ENCODE measurements at regions not wholly inside any gene's neighbourhood (a gene's known extent, or its start where the extent isn't known, plus 50 kb on each side); places are given as distances from the start of the nearest gene placed in this dataset.

DNA sequence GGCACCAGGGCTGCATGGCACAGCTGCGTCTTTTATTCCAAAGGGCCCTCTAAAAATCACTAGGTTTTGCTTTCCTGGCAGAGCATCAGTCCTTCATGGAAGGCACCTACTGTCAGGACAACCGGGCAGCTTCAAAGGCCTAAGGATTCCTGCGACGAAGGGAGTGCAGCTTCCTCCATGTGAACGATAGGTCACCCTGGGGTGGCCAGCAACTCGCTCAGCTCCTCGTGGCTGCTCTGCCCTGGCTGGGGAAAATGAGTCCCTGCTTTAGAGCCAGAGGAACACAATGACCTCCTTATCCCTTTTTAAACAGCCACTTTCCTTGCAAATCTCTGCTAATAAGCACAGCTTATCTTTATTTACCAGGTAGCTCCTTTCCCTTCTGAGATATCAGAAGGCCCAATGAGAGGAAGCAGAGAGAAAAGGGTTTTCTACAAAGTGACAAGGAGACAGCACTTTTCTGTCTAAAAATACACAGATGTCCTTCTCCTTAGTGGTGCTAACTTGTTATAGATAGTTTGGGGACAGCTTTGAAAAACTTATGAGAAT, 71.6 kb upstream of the SMYD2 start:
- Histone ChIP-seq H4K8ac (replicated peaks; ENCODE audit: insufficient read length, low read depth, low read length) (no peak overlapping the region), H3K4me2 (ENCODE audit: insufficient read depth, insufficient read length, low read length) (no peak overlapping the region), H2BK15ac (ENCODE audit: low read depth, low read length) (no peak overlapping the region), H3K27me3 (ENCODE audit: insufficient read depth, low read length) (no peaks in the 10 kb centered on the region), H3K79me1 (ENCODE audit: insufficient read depth, low read depth, low read length, poor library complexity, severe bottlenecking) (no peaks in the 10 kb centered on the region), H4K5ac (ENCODE audit: insufficient read length, low read depth, low read length) (no peak overlapping the region), H4K91ac (ENCODE audit: insufficient read length, low read depth, low read length) (no peak overlapping the region), H2AK5ac (ENCODE audit: insufficient read length, low read length) (no peak overlapping the region), H3T11ph (ENCODE audit: low read length) (no peak overlapping the region), H3K23me2 (ENCODE audit: insufficient read length, low read depth, low read length, poor library complexity, severe bottlenecking) (no peaks in the 10 kb centered on the region), H4K20me1 (ENCODE audit: control insufficient read depth, insufficient read depth, insufficient read length) (no peaks in the 10 kb centered on the region), H3K4me1 (ENCODE audit: insufficient read depth, low read length) (0 out of 2 replicates have a peak, but pooled peaks cover 3% of the 10 kb centered on the region), H3K14ac (ENCODE audit: insufficient read depth, low read length) (no peak overlapping the region), H3K23ac (ENCODE audit: insufficient read length, low read depth, low read length) (no peak overlapping the region), H3K79me2 (ENCODE audit: insufficient read depth, low read length) (no peaks in the 10 kb centered on the region), H2BK20ac (ENCODE audit: low read depth, low read length, poor library complexity, severe bottlenecking) (no peak overlapping the region), H3K18ac (ENCODE audit: insufficient read length, low read depth, low read length) (no peak overlapping the region), H3K9ac (ENCODE audit: extremely low read depth, insufficient read length, low read length) (no peak overlapping the region), H2AFZ (ENCODE audit: low read length) (no peak overlapping the region), H2BK12ac (ENCODE audit: insufficient read length, low read depth, low read length) (no peak overlapping the region), H3K4ac (ENCODE audit: low read depth, low read length) (no peak overlapping the region), H2BK5ac (ENCODE audit: insufficient read length, low read length) (no peak overlapping the region), H2BK120ac (ENCODE audit: low read depth, low read length, poor library complexity, severe bottlenecking) (no peak overlapping the region), H3K56ac (ENCODE audit: insufficient read length, low read depth, low read length) (no peak overlapping the region), H3K9me3 (ENCODE audit: control insufficient read depth, low read depth, low read length) (no peaks in the 10 kb centered on the region), H3K27ac (ENCODE audit: insufficient read length, low read depth, low read length) (no peak overlapping the region)
- peaks cover 21 to 25% of the 10 kb centered on the region in 2 experiments for H3K4me1 Mint-ChIP-seq
- H3K36me3 Mint-ChIP-seq (ENCODE audit: insufficient read depth in 1 of 3, low read depth in 3 of 3): no peaks in the 10 kb centered on the region
- H3K4me3 Mint-ChIP-seq: no peak overlapping the region
- no peaks in the 10 kb centered on the region for H3K27me3 Mint-ChIP-seq (ENCODE audit: low read depth)
- no peak overlapping the region for H3K27ac Mint-ChIP-seq
- WGBS (ENCODE audit: extremely low coverage, insufficient read length, low lambda C conversion rate): no CpG with 5 or more reads among the region's 7 CpGs
- TF ChIP-seq, protein P1, sequence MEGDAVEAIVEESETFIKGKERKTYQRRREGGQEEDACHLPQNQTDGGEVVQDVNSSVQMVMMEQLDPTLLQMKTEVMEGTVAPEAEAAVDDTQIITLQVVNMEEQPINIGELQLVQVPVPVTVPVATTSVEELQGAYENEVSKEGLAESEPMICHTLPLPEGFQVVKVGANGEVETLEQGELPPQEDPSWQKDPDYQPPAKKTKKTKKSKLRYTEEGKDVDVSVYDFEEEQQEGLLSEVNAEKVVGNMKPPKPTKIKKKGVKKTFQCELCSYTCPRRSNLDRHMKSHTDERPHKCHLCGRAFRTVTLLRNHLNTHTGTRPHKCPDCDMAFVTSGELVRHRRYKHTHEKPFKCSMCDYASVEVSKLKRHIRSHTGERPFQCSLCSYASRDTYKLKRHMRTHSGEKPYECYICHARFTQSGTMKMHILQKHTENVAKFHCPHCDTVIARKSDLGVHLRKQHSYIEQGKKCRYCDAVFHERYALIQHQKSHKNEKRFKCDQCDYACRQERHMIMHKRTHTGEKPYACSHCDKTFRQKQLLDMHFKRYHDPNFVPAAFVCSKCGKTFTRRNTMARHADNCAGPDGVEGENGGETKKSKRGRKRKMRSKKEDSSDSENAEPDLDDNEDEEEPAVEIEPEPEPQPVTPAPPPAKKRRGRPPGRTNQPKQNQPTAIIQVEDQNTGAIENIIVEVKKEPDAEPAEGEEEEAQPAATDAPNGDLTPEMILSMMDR (conservative IDR thresholded peaks at IDR 0.05): no peak
- DNase-seq: no peak
- no peaks in the 10 kb centered on the region for H3K9me3 Mint-ChIP-seq

All from H9 (cell line).